Thymus (tissue), 11 donors: ENCODE measurements at regions not wholly inside any gene's neighbourhood (a gene's known extent, or its start where the extent isn't known, plus 50 kb on each side); places are given as distances from the start of the nearest gene placed in this dataset.

Experiments
- DNase-seq, 9 donors: peaks; one replicate each; pipeline ENCODE4 v3.0.0-alpha.2; 2013; ENCODE audit warnings: low spot score in 9 of 9, low read depth in 6 of 9, missing footprints in 1 of 9
- H3K27ac ChIP-seq, 2 donors: one replicate each; pipeline ENCODE4 v1.5.1; 2013; ENCODE audit warnings: control low read depth in 1 of 2, low read depth in 1 of 2, low read length in 1 of 2, mild to moderate bottlenecking in 1 of 2, moderate library complexity in 1 of 2
- H3K27me3 ChIP-seq, 2 donors: one replicate each; pipeline ENCODE4 v1.5.1; 2013; ENCODE audit warnings: low read length in 1 of 2; ENCODE audit not compliant: control insufficient read depth in 2 of 2, insufficient read depth in 1 of 2
- H3K36me3 ChIP-seq, 2 donors: one replicate each; pipeline ENCODE4 v1.5.1; 2013; ENCODE audit warnings: low read length in 1 of 2, mild to moderate bottlenecking in 1 of 2, moderate library complexity in 1 of 2; ENCODE audit not compliant: control insufficient read depth in 2 of 2, insufficient read depth in 2 of 2
- H3K4me1 ChIP-seq, 2 donors: one replicate each; pipeline ENCODE4 v1.5.1; 2013; ENCODE audit warnings: low read length in 2 of 2; ENCODE audit not compliant: control insufficient read depth in 2 of 2, insufficient read depth in 2 of 2
- H3K4me3 ChIP-seq, 2 donors: one replicate each; pipeline ENCODE4 v1.5.1; 2013; ENCODE audit warnings: low read length in 2 of 2, control low read depth in 1 of 2, mild to moderate bottlenecking in 1 of 2
- H3K9me3 ChIP-seq, 2 donors: one replicate each; pipeline ENCODE4 v1.5.1; 2013; ENCODE audit warnings: low read length in 1 of 2, mild to moderate bottlenecking in 1 of 2; ENCODE audit not compliant: control insufficient read depth in 2 of 2, insufficient read depth in 1 of 2
- WGBS: extraction: QIAGEN DNeasy Blood & Tissue Kit; methylation state at CpG from one replicate; pipeline ENCODE4 v1.1.7; 2013; 5-methylcytosine and 5-hydroxymethylcytosine counted together
- donor health status: healthy.

DNA sequence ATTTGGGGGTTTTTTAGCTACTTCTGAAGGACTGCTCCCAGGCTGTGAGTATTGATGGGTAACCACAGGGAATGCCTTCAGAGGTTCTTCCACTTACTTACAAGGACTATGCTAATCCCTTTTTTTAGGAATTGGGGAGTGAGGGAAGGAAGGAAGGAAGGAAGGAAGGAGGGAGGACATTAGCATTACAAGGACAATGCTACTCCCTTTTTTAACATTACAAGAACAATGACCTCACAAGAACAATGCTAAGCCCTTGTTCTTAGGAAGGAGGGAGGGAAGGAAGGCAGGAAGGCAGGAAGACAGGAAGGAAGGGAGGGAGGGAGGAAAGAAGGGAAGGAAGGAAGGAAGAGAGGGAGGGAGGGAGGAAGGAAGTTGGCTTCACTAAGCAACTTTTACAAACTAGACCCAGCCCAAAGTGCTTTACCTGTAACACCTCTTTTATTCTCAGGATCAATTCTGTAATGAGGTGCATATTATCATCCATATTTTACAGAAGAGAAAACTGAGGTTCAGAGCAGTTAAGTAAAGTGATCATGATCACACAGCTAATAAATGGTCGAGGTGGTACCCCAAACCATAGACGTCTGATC lies 446.8 kb upstream of the JARID2 start:
- WGBS: 98% methylated on average over 2 of the region's 2 CpGs
- H3K9me3 ChIP-seq: peaks cover 0 to 2% of the 10 kb centered on the region in 2 donors
- no peak for DNase-seq
- H3K36me3 ChIP-seq: no peaks in the 10 kb centered on the region
- H3K4me3 ChIP-seq: no peak overlapping the region
- H3K4me1 ChIP-seq: peaks cover 9 to 27% of the 10 kb centered on the region in 2 donors
- H3K27ac ChIP-seq: no peak overlapping the region
- H3K27me3 ChIP-seq: no peaks in the 10 kb centered on the region

GRCh38 chr6:14799928-14800327 lies 445.9 kb upstream of the JARID2 start:
- H3K4me3 ChIP-seq: no peak overlapping the region
- no peaks in the 10 kb centered on the region for H3K27me3 ChIP-seq
- H3K27ac ChIP-seq: peak overlapping the region in 1 of 2 donors; percentile 12
- H3K36me3 ChIP-seq: no peaks in the 10 kb centered on the region
- peaks cover 11 to 36% of the 10 kb centered on the region in 2 donors for H3K4me1 ChIP-seq
- DNase-seq: peak; percentile 51 to 88 (median 71)
- H3K9me3 ChIP-seq: peaks cover 0 to 7% of the 10 kb centered on the region in 2 donors

DNA sequence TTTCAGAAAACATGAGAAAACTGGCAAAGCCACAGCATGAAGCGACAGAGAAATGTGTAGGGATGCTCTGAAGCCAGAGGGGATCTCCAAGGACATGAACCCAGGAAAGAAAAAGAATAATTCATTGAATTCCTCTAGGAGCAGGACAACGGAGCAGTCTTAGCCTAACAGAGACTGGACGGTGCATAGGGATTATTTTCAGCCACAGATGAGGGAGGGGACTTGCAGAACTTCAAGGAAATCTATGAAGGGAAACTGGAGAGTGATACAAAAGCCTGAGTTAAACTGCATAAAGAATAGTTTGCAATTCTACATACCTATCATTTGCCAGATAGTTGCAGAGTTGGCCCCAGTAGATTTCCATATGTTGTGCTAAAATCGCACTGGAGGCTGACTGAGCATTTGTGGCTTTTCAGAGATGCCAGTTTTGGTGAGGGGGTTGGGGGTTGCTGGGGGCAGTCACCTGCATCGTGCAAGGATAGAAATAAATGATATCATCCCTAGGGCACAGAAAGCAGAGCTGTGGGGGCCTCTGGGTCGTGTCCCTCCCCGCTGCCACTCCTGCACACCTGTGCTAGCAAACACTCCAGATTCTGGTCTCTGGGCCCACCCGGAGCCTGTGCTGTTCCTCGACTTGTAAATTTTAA lies 443.2 kb upstream of the JARID2 start:
- no peaks in the 10 kb centered on the region for H3K27me3 ChIP-seq
- WGBS: 63% methylated on average over 9 of the region's 9 CpGs
- H3K4me3 ChIP-seq: no peak overlapping the region
- H3K36me3 ChIP-seq: no peaks in the 10 kb centered on the region
- peaks cover 0 to 12% of the 10 kb centered on the region in 2 donors for H3K9me3 ChIP-seq
- peak in 2 of 9 donors; percentile 35 to 40 for DNase-seq
- H3K27ac ChIP-seq: peak overlapping the region in 1 of 2 donors; percentile 68
- peaks cover 11 to 38% of the 10 kb centered on the region in 2 donors for H3K4me1 ChIP-seq

DNA sequence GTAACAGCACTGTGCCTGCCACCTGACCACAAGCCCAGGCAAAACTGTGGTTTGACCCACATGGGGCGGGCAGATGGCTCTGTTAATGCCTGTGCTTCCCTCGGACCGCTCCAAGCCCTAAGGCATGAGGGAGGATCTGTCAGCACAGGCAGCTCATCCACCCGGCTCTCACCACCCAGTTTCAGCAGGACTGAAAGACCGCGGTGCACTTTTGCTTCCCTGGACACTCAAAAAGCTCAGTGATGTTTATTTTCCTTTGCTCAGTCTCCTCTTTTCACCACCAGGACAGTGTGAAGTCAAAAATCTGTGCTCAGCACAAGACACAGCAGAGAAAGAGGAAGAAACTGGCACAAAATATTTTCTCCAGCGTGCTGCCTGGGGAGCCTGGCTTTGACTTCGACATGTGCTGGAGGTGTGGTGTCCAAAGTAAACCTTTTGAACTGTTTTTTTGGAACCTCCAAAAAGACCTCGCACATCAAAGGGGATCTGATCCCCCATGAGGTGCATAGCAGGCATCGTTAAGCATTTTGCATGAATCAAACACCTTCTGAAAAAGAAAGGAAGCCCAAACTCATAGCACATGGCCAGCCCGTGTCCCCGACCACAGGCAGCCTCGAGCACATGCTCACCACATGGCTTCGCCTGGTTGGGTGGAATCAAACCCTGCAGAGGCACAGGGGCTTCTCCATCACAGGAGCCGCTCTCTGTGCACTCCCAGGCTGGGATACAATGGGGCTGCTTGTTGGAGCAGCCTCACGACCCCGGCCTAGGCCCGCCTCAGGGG lies 441.7 kb upstream of the JARID2 start:
- WGBS: 89% methylated on average over 18 of the region's 18 CpGs
- peaks cover 11 to 38% of the 10 kb centered on the region in 2 donors for H3K4me1 ChIP-seq

GRCh38 chr6:14804785-14805210 lies 441.1 kb upstream of the JARID2 start:
- Histone ChIP-seq H3K27me3 (no peaks in the 10 kb centered on the region), H3K36me3 (no peaks in the 10 kb centered on the region), H3K4me1 (peaks cover 11 to 38% of the 10 kb centered on the region in 2 donors), H3K9me3 (peaks cover 0 to 20% of the 10 kb centered on the region in 2 donors), H3K27ac (no peak overlapping the region), H3K4me3 (no peak overlapping the region)
- WGBS: 92% methylated on average over 10 of the region's 10 CpGs
- no peak for DNase-seq

More for the DNA sequence above, 441.7 kb upstream of the JARID2 start:
- no peaks in the 10 kb centered on the region for H3K27me3 ChIP-seq
- H3K36me3 ChIP-seq: no peaks in the 10 kb centered on the region
- H3K27ac ChIP-seq: no peak overlapping the region
- peaks cover 0 to 20% of the 10 kb centered on the region in 2 donors for H3K9me3 ChIP-seq
- peak in 1 of 9 donors; percentile 23 for DNase-seq
- no peak overlapping the region for H3K4me3 ChIP-seq

GRCh38 chr6:14806101-14806500 lies 439.8 kb upstream of the JARID2 start:
- peaks cover 0 to 18% of the 10 kb centered on the region in 2 donors for H3K9me3 ChIP-seq
- H3K27ac ChIP-seq: no peak overlapping the region
- WGBS: 98% methylated on average over 2 of the region's 2 CpGs
- peaks cover 11 to 33% of the 10 kb centered on the region in 2 donors for H3K4me1 ChIP-seq
- no peaks in the 10 kb centered on the region for H3K36me3 ChIP-seq
- H3K4me3 ChIP-seq: no peak overlapping the region
- no peaks in the 10 kb centered on the region for H3K27me3 ChIP-seq
- DNase-seq: no peak

GRCh38 chr6:14807130-14807529 lies 438.7 kb upstream of the JARID2 start:
- DNase-seq: no peak
- Histone ChIP-seq H3K4me1 (peaks cover 11 to 30% of the 10 kb centered on the region in 2 donors), H3K9me3 (peaks cover 0 to 18% of the 10 kb centered on the region in 2 donors), H3K27me3 (no peaks in the 10 kb centered on the region), H3K27ac (no peak overlapping the region), H3K36me3 (no peaks in the 10 kb centered on the region), H3K4me3 (no peak overlapping the region)
- WGBS: 98% methylated on average over 6 of the region's 6 CpGs

- no peaks in the 10 kb centered on the region for H3K36me3 ChIP-seq
- WGBS: 98% methylated on average over 7 of the region's 7 CpGs
- no peaks in the 10 kb centered on the region for H3K27me3 ChIP-seq
- DNase-seq: no peak
- peaks cover 0 to 18% of the 10 kb centered on the region in 2 donors for H3K9me3 ChIP-seq
- no peak overlapping the region for H3K4me3 ChIP-seq
- H3K27ac ChIP-seq: no peak overlapping the region
- H3K4me1 ChIP-seq: peaks cover 9 to 22% of the 10 kb centered on the region in 2 donors
Measured at GRCh38 chr6:14807971-14808370, 437.9 kb upstream of the JARID2 start.

DNA sequence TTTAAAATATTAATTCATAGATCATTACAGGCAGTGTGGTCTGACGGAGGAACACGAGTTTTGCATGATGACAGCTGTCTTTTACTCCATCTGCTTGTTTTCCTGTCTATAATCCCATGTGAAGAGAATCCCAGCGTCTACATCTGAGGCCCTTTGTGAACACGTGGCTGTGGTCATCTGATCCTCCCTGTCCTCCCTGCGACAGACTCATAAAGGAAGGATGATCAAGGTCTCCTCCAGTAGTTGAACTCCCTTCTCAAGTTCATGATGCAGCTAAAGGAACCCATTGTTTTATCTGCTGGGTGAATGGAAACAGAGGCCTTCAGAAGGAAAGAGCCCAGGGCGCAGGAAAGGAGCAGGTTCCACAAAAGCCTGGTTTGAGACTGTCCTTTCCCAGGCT lies 435.8 kb upstream of the JARID2 start:
- Histone ChIP-seq H3K36me3 (no peaks in the 10 kb centered on the region), H3K4me3 (no peak overlapping the region), H3K4me1 (peaks cover 0 to 1% of the 10 kb centered on the region in 2 donors), H3K9me3 (peaks cover 0 to 13% of the 10 kb centered on the region in 2 donors), H3K27me3 (no peaks in the 10 kb centered on the region), H3K27ac (no peak overlapping the region)
- 96% methylated on average over 6 of the region's 6 CpGs for WGBS
- no peak for DNase-seq
